Ovary (tissue), 7 donors: ENCODE measurements at regions not wholly inside any gene's neighbourhood (a gene's known extent, or its start where the extent isn't known, plus 50 kb on each side); places are given as distances from the start of the nearest gene placed in this dataset.

Source experiments
- DNase-seq, 5 donors: peaks; one replicate each; pipeline ENCODE4 v3.0.0-alpha.2; 2019 to 2020
- H3K27ac ChIP-seq, 2 donors: fragments of 200-600 bp; one replicate each; pipeline versions ENCODE4 v1.5.1 to v1.8.0; 2019 to 2022
- H3K27me3 ChIP-seq: fragments of 200-600 bp; one replicate; pipeline ENCODE4 v1.8.0; 2022
- H3K36me3 ChIP-seq: fragments of 200-600 bp; sonication (generic); one replicate; pipeline ENCODE4 v1.5.1; 2019
- H3K4me1 ChIP-seq: one replicate; pipeline ENCODE4 v1.8.1; 2013; ENCODE audit warnings: mild to moderate bottlenecking, moderate library complexity; ENCODE audit not compliant: insufficient read depth
- H3K4me3 ChIP-seq: fragments of 200-600 bp; sonication (generic); one replicate; pipeline ENCODE4 v1.5.1; 2017
- H3K9me3 ChIP-seq, 2 donors: fragments of 200-600 bp in 1 of 2; sonication (generic) in 1 of 2; one replicate each; pipeline versions ENCODE4 v1.5.1 to v1.8.1; 2013 to 2019; ENCODE audit warnings: mild to moderate bottlenecking in 1 of 2, moderate library complexity in 1 of 2
- EP300 ChIP-seq: sonication (generic); formaldehyde crosslinking; IDR thresholded peaks from one replicate; pipeline ENCODE4 v1.6.1; 2017; ENCODE audit warnings: antibody characterized with exemption
- POLR2A ChIP-seq: fragments of 450-650 bp; IDR thresholded peaks from one replicate; pipeline ENCODE4 v1.6.1; 2017; ENCODE audit warnings: antibody characterized with exemption, mild to moderate bottlenecking, moderate library complexity
- WGBS, 3 donors: extraction: QIAGEN DNeasy Blood & Tissue Kit in 1 of 3; methylation state at CpG; one replicate each; pipeline versions ENCODE4 v1.1.5 to v1.1.7; 2013 to 2017; 5-methylcytosine and 5-hydroxymethylcytosine counted together
- intact Hi-C, 4 donors: fragments of 100-400 bp; cut with DNase I; formaldehyde crosslinking; loops; one replicate each; pipeline versions ENCODE4 v1.11.0 to v1.15.1; 2022 to 2023
- TF ChIP-seq, protein P1 (sequence below), 3 donors: fragments of 450-650 bp in 2 of 3; fragments of 200-600 bp in 1 of 3; IDR thresholded peaks; one replicate each; pipeline versions ENCODE4 v1.5.1 to v1.8.0; 2016 to 2022; ENCODE audit warnings: antibody characterized with exemption in 3 of 3, mild to moderate bottlenecking in 1 of 3
- donor health status: DM: no; HTN: no; CAD: no; lungs with moderate emphysema.
- donor health status: DM: no; HTN: no; CAD: no.
- donor health status: Bipolar disorder and iron deficiency.
- donor health status: DM: no; HTN: no; CAD: no.
- donor health status: DM: yes; HTN: yes; CAD: no.

DNA sequence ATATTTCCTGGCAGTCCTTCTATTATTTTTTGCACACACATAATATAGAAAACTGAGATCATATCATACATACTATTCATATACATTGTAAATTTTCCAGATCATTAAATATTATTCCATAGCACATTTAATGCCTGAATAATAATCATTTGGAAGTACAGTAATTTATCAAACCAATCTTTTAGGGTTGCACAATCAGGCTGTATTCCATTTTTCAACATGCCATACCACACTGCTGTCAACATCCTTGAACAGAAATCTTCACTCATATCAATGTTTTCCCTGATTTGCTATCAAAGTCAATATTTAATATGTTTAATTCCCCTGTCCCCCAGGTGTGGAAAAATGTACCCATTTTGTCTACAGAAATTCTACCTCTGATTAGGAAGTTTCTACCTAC is 122.7 kb upstream of the ADGRF1 start:
- H3K27me3 ChIP-seq, result no peaks in the 10 kb centered on the region
- no peak overlapping the region for H3K27ac ChIP-seq
- H3K9me3 ChIP-seq, result no peaks in the 10 kb centered on the region
- H3K36me3 ChIP-seq, result no peaks in the 10 kb centered on the region
- H3K4me1 ChIP-seq, result no peaks in the 10 kb centered on the region
- TF ChIP-seq, protein P1, sequence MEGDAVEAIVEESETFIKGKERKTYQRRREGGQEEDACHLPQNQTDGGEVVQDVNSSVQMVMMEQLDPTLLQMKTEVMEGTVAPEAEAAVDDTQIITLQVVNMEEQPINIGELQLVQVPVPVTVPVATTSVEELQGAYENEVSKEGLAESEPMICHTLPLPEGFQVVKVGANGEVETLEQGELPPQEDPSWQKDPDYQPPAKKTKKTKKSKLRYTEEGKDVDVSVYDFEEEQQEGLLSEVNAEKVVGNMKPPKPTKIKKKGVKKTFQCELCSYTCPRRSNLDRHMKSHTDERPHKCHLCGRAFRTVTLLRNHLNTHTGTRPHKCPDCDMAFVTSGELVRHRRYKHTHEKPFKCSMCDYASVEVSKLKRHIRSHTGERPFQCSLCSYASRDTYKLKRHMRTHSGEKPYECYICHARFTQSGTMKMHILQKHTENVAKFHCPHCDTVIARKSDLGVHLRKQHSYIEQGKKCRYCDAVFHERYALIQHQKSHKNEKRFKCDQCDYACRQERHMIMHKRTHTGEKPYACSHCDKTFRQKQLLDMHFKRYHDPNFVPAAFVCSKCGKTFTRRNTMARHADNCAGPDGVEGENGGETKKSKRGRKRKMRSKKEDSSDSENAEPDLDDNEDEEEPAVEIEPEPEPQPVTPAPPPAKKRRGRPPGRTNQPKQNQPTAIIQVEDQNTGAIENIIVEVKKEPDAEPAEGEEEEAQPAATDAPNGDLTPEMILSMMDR (IDR thresholded peaks at IDR 0.05), result no peak
- TF ChIP-seq EP300 (no peak), POLR2A (no peak)
- intact Hi-C loops, result no loop called here
- DNase-seq, result no peak
- no peak overlapping the region for H3K4me3 ChIP-seq

DNA sequence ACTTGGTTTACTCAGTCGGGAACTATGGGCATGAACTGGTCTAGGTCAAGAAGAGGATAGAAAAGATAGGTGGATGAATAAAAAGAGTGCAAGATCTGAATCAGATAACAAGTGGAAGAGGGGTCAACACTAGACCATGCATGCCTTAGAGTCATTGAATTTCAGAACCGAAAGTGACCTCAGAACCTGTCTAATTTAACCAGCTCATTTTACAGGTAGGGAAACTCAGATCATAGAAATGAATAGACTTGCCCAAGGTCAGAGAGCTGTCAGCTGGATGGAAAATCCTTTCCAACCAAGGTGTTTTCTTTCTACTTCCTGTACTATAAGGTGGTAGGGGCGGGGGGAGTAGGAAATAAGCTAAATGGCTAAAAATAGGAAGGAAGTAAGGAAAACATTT is 121.4 kb upstream of the ADGRF1 start:
- Histone ChIP-seq H3K27me3 (no peaks in the 10 kb centered on the region), H3K4me3 (no peak overlapping the region), H3K36me3 (no peaks in the 10 kb centered on the region), H3K9me3 (no peaks in the 10 kb centered on the region), H3K4me1 (no peaks in the 10 kb centered on the region), H3K27ac (no peak overlapping the region)
- no peak for DNase-seq
- intact Hi-C loops, result no loop called here
- WGBS, 3 donors, result 79 to 84% (median 79%) methylated on average over 3 of the region's 3 CpGs
- no peak for TF ChIP-seq EP300
- TF ChIP-seq, protein P1 (IDR thresholded peaks at IDR 0.05), result no peak
- TF ChIP-seq POLR2A, result no peak

DNA sequence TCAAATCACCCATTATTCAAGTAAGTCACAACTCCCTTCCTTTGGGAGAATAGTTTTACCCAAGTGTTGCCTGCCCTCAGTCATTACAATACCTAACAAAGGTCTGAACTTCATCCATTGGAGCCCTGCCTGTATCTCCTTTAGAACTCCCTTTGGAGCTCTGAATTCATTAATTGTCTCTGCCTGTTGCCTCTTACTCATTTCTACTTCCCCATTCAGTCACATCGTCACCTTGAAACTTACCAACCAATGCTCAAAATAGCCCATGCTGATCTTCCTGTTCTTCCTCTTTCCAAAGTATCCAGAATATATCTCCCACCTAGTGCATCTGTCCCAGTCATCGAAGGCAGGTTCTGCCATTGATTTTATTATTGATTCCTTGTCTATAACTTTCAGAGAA is 120.7 kb upstream of the ADGRF1 start:
- TF ChIP-seq EP300 (no peak), POLR2A (no peak)
- TF ChIP-seq, protein P1 (IDR thresholded peaks at IDR 0.05), result no peak
- no peak for DNase-seq
- no peaks in the 10 kb centered on the region for H3K36me3 ChIP-seq
- H3K27me3 ChIP-seq, result no peaks in the 10 kb centered on the region
- no peaks in the 10 kb centered on the region for H3K4me1 ChIP-seq
- H3K9me3 ChIP-seq, result no peaks in the 10 kb centered on the region
- WGBS, 3 donors, result 90 to 93% (median 92%) methylated on average over 2 of the region's 2 CpGs
- intact Hi-C loops, result no loop called here
- H3K4me3 ChIP-seq, result no peak overlapping the region
- no peak overlapping the region for H3K27ac ChIP-seq

DNA sequence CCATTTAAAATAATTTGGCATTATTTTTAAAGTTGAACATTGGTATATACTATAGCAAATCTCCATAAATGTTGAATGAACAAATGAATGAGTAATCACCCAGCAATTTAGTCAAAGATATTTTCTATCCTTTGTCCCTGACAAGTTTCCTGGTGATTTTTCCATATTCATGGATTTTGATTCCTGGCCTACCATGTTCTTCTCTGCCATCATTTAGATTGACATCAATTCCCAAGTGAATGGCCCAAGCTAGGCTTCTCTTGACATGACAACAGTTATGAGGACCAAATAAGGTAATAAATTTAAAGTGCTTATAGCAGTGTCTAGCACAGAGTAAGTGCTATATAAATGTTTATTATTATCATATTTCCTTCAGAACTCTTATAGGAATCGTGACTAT is 120.1 kb upstream of the ADGRF1 start:
- intact Hi-C loops, result no loop called here
- WGBS, 3 donors, result 79 to 80% (median 80%) methylated on average over 1 of the region's 1 CpG

More for the DNA sequence above, 120.1 kb upstream of the ADGRF1 start:
- H3K4me1 ChIP-seq, result no peaks in the 10 kb centered on the region
- TF ChIP-seq, protein P1 (IDR thresholded peaks at IDR 0.05), result no peak
- TF ChIP-seq POLR2A (no peak), EP300 (no peak)
- no peaks in the 10 kb centered on the region for H3K9me3 ChIP-seq
- H3K36me3 ChIP-seq, result no peaks in the 10 kb centered on the region
- H3K4me3 ChIP-seq, result no peak overlapping the region
- H3K27ac ChIP-seq, result no peak overlapping the region
- H3K27me3 ChIP-seq, result no peaks in the 10 kb centered on the region
- DNase-seq, result no peak
